ENCODE measurements at regions not wholly inside any gene's neighbourhood (a gene's known extent, or its start where the extent isn't known, plus 50 kb on each side); places are given as distances from the start of the nearest gene placed in this dataset.

GRCh38 chr14:100475268-100475667 lies 111.9 kb downstream of the BEGAIN start:
- Mint-ChIP-seq H3K9me3 (no peaks in the 10 kb centered on the region), H3K4me1 (no peaks in the 10 kb centered on the region), H3K27ac (no peak overlapping the region), H3K36me3 (ENCODE audit: low read depth) (peaks cover 3% of the 10 kb centered on the region), H3K27me3 (ENCODE audit: low read depth) (no peaks in the 10 kb centered on the region), H3K4me3 (no peak overlapping the region)
- TF ChIP-seq, protein P1, sequence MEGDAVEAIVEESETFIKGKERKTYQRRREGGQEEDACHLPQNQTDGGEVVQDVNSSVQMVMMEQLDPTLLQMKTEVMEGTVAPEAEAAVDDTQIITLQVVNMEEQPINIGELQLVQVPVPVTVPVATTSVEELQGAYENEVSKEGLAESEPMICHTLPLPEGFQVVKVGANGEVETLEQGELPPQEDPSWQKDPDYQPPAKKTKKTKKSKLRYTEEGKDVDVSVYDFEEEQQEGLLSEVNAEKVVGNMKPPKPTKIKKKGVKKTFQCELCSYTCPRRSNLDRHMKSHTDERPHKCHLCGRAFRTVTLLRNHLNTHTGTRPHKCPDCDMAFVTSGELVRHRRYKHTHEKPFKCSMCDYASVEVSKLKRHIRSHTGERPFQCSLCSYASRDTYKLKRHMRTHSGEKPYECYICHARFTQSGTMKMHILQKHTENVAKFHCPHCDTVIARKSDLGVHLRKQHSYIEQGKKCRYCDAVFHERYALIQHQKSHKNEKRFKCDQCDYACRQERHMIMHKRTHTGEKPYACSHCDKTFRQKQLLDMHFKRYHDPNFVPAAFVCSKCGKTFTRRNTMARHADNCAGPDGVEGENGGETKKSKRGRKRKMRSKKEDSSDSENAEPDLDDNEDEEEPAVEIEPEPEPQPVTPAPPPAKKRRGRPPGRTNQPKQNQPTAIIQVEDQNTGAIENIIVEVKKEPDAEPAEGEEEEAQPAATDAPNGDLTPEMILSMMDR (IDR thresholded peaks at IDR 0.05; ENCODE audit: unreplicated experiment in 3 of 3), result no peak

GRCh38 chr14:100476012-100476822 lies 111.0 kb downstream of the BEGAIN start:
- Mint-ChIP-seq H3K4me1 (no peaks in the 10 kb centered on the region), H3K9me3 (no peaks in the 10 kb centered on the region), H3K27me3 (ENCODE audit: low read depth) (no peaks in the 10 kb centered on the region)

GRCh38 chr14:100484531-100485267 lies 102.5 kb downstream of the BEGAIN start:
- no peaks in the 10 kb centered on the region for H3K9me3 Mint-ChIP-seq
- H3K4me1 Mint-ChIP-seq, result peaks cover 6% of the 10 kb centered on the region
- peaks cover 3% of the 10 kb centered on the region for H3K36me3 Mint-ChIP-seq (ENCODE audit: low read depth)
- no peak overlapping the region for H3K4me3 Mint-ChIP-seq
- TF ChIP-seq, protein P1 (IDR thresholded peaks at IDR 0.05; ENCODE audit: unreplicated experiment in 3 of 3), result no peak
- H3K27ac Mint-ChIP-seq, result no peak overlapping the region
- peaks cover 5% of the 10 kb centered on the region for H3K27me3 Mint-ChIP-seq (ENCODE audit: low read depth)

More at GRCh38 chr14:100476012-100476822, 111.0 kb downstream of the BEGAIN start:
- TF ChIP-seq, protein P1 (IDR thresholded peaks at IDR 0.05; ENCODE audit: unreplicated experiment in 3 of 3), result no peak
- peaks cover 3% of the 10 kb centered on the region for H3K36me3 Mint-ChIP-seq (ENCODE audit: low read depth)
- no peak overlapping the region for H3K27ac Mint-ChIP-seq
- H3K4me3 Mint-ChIP-seq, result no peak overlapping the region

DNA sequence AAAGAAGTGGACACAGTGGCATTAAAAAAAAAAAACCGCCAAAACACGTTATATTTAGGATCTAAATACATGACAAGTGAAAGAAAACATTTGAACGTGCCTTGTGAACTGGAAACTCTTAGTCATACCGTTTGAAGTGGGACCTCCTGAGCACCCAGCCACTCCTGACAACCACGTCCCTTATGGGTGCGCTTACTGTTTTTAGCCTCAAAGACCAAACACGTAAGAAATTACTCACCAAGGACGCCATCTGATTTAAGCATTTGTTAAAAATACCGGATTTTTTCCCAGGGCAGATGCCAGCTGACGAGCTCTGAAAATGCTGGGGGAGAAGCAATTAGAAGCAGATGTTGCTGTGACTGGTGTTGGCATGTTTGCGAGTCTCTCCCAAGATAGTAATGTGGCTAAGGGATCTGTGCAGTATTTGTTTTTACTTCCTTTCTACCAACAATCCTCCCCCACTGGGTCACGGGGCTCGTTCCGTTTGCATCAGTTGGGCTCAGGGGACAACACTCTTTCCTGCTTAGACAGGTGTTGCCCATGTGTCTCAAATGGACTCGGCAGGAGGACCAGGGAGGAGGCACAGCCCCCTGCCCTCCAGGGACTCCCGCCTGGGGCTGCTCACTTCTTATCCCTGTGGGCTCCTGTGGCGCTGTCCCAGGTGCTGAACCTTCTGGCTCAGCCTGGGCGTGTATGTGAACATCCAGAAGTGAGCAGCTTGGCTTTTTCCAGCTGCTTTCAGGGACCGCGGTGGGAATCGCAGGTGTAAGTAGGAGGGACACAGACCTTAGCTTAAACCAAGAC lies 101.0 kb downstream of the BEGAIN start:
- TF ChIP-seq, protein P1 (IDR thresholded peaks at IDR 0.05; ENCODE audit: unreplicated experiment in 3 of 3), result no peak
- Mint-ChIP-seq H3K4me3 (no peak overlapping the region), H3K36me3 (ENCODE audit: low read depth) (peaks cover 3% of the 10 kb centered on the region), H3K27ac (no peak overlapping the region), H3K4me1 (peaks cover 6% of the 10 kb centered on the region), H3K9me3 (no peaks in the 10 kb centered on the region), H3K27me3 (ENCODE audit: low read depth) (peaks cover 5% of the 10 kb centered on the region)

Measured in nephron (organoid).